ENCODE measurements at regions not wholly inside any gene's neighbourhood (a gene's known extent, or its start where the extent isn't known, plus 50 kb on each side); places are given as distances from the start of the nearest gene placed in this dataset.

GRCh38 chr9:29475471-29475870 lies 1902.2 kb upstream of the C9orf72 start:
- TF ChIP-seq CTCF (IDR thresholded peaks at IDR 0.05) (no peak), POLR2A (IDR thresholded peaks at IDR 0.05) (no peak)
